Caki2 (cell line): ENCODE measurements at regions not wholly inside any gene's neighbourhood (a gene's known extent, or its start where the extent isn't known, plus 50 kb on each side); places are given as distances from the start of the nearest gene placed in this dataset.

ENCODE experiments used
- DNase-seq: peaks from one replicate; pipeline ENCODE4 v3.0.0-alpha.2; 2015; ENCODE audit warnings: low read depth
- in situ Hi-C: cut with HindIII; loops from 2 replicates; pipeline ENCODE4 v1.10.0; 2016; ENCODE audit warnings: low sequenced_read_pairs, low pct_unique_long_range_greater_than_20kb, mixed read lengths

DNA sequence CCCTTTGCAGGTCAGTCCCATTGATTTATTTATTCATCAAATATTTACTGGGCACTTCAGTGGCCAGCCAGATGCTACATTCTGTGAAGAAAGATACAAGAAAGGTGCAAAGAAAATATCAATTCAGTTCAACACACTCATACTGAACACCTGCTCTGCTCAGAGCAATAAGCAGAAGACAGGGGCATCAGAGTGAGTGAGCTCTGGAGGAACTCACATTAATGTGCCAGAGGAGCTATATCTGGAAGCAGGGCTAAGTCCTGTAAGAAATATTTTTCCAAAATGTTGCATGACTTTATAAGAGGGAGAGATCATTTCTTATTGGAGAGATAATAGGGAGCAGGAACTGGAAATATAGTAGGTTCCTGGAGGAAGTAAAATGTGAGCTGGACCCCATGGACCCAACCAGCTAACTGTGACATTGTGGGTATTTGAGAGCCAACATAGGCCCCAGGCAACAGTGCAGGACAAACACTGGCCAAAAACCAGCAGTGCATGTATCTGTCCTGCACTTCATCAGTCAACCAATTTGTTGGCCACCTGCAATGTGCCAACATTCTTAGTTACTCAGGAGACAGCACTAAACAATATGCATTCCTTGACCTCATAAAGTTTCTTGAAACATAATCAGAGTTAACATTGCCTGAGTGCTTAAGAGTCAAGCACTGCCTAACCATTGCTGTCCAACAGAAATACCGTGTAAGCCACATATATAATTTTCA, 102.7 kb upstream of the PTPRM start:
- in situ Hi-C loops, result no loop called here
- no peak for DNase-seq

DNA sequence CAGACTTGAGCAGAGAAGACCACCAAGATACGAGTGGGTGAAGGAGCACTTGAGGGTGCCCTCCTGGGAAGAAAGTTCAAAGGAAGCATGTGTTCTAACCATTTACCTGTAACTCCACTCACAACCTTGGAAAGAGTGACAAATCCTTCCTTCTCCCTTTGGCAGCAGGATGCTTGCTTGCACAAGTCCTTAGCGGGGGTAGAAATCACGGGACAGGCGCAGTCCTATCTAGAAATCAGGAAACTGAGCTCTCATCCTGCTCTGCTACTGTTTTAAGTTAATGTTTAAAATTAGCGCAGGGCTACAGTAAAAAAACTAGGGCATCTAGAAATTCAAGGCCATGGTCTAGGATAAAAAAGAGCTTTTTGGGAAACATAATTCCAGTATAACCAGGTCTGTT, 100.9 kb upstream of the PTPRM start:
- DNase-seq, result no peak
- in situ Hi-C loops, result no loop called here

DNA sequence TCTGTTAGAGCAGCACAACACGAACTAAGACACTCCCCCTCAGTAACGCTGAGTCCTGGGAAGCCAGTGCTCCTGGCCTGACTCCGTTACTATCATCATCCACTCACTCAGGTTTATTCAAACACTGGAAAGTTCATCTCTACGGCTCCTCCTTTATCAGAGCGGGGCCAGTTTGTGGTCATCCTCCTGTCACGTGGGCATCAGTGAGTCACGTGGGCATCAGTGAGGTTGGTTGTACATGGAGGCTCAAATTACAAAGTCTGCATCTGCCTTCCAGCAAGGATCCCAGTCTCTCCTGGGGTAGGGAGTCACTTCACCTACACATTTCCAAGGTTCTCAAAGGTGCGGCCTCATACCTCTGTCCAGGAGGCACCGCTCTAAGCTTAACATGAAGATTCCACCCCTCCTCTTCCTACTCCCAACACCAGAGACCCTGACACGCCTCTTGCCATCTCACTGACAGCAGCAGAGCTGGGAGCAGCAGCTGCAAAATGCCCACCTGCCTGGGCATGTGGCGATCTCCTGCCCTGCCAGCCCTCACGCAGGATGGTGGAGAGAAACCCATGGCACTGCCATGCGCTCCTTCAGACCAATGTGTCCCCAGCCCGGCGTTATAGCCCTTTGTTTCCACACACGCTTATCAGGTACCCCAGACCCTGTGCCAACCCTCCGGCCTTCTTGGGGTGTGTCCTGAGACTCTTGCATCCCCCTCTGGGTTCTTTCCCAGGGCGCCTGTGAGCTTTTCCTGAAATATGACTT, 99.2 kb upstream of the PTPRM start:
- in situ Hi-C loops, result no loop called here

DNA sequence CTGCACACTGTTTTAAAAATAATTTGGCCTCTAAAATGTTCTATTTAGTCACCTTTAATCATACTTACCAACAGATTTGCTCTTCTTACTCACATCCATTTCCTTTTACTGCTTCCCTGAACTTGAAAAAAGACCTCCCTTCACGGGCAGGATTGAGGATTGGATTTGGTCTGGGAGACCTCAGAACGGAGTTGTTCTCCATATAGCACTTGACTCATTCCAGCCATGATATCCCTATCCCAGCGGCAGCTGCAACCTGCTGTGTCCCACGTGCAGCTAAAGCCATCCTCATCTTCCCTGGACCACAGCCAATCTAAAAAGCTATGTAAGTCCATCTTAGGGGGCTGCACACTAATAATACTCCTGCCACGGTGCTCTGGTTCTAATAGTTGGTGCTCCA, 97.0 kb upstream of the PTPRM start:
- in situ Hi-C loops, result no loop called here
- DNase-seq, result no peak

More for the DNA sequence above, 99.2 kb upstream of the PTPRM start:
- DNase-seq, result peak; percentile 27

DNA sequence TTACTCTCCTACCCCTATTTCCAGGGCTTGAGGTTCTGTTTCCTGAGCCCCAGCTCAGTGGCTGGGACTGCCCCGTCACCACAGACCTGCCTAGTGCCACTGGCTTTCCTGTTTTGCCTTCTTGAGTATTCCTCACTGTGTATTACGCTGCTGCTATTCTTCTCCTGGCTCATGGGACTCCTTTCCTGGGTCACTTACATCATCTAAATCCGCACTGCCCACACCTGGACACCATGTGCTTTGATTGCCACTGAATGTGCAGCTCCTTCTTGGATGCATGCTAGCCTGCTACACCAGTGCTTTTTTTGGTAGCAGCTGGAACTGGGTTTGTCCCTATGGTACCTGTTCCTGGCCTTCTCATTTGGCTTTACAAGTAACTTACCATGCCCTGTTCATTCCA, 96.6 kb upstream of the PTPRM start:
- DNase-seq, result no peak
- in situ Hi-C loops, result no loop called here

DNA sequence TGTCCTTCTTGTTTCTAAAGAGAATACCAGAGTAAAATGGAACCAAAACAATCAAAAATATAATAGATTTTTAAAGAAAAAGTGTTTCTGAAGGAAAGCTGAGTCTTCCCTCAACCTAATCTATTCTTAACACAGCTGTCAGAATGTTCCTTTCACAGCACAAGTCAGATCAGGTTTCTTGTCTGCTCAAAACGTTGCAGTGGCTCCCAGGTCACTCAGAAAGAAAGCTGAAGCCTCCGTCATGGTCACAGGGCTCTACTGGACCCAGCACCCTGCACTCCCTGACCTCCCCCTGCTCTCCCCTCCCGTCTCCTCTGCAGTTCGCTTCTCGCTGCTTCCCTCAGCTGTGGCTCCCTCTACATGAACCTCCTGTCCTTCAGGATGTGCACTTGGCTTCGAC, 90.7 kb upstream of the PTPRM start:
- no peak for DNase-seq
- in situ Hi-C loops, result no loop called here

DNA sequence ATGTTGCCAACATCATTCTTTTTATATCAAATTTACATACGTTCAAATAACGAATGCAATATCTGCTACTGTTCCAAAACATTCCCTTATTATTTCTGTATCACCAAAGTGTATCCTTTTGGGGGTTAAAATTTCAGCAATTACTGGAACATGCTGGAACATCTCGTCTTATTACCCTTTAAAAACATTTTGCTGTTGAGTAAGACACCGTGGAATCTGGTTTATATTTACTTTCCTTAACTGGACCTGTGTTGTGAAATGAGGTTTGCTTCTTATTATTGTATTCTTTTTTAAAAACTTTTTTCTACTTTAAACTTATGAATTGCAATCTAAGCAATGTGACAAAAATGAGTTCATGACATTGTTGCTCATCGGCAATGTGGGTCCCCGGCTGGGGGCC, 87.4 kb upstream of the PTPRM start:
- in situ Hi-C loops, result no loop called here
- DNase-seq, result no peak

DNA sequence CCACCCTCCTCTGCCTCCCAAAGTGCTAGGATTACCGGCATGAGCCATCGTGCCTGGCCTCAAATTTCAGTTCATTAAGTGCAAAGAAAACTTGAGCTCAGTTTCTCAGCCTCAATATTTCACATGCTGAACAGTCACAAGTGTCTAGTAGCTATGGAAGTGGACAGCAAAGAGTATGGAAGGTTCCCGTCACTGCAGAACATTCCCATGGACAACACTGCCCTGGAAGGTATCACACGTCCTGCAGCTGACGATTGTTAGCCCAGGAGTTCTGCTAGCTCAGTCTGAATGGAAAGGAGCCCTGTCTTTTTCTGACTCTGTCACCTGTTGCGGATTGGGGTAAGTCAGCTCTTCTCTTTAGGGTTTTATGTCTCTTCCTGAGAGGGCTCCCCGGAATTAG, 86.2 kb upstream of the PTPRM start:
- in situ Hi-C loops, result no loop called here
- DNase-seq, result no peak

DNA sequence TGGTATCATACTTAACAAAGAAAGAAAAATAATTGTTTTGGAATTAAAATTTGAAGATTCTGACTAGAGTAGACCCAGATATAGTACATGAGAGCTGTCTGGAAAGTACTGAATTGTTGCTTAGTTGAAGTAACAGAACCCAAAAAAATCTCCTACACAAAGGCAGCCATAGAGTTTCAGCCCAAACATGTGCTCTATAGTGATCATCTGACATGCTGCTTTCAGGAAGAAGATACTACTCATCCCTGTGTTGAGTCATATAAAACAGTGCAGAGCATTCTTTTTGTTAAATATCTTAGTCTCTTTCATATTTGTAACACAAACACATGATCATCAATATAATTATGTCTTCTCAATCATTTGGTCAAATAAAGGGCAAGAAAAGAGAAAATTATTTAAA, 84.8 kb upstream of the PTPRM start:
- no peak for DNase-seq
- in situ Hi-C loops, result no loop called here

DNA sequence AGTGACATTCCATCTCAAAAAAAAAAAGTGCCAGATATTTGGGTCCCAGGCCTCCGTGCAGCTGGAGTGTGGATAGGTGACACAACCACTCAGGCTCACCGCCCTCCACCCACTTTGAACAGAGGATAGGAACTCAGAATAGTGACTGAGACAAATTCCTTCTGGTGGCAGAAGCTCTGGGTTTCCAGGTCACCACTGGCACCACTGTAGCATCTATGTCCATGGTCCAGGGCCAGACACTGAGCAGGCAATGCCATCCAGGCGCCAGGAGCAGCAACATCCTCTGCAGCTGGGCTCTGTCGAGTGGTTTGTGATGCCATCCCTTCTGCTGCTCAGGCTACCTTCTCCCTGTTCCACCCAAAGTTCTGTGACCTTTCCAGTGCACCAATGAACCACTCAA, 81.5 kb upstream of the PTPRM start:
- DNase-seq, result no peak
- in situ Hi-C loops, result no loop called here

DNA sequence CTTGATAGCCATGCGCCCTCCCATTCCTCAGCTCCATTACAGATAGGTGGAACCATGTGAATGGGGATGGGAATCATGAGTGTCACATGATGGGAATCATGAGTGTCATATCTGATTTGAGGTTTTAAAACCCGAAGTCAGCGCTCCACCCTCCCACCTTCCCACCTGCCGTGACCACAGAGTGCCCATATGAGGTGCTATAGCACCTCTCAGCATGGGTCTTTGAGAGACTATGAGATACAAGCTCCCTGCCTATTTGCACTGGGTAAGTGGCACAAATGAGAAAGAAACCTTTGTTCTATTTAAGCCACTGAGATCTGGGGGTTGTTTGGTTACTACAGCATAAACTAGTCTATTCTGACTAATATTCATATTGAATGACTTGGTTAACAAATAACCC, 78.5 kb upstream of the PTPRM start:
- in situ Hi-C loops, result no loop called here
- no peak for DNase-seq

DNA sequence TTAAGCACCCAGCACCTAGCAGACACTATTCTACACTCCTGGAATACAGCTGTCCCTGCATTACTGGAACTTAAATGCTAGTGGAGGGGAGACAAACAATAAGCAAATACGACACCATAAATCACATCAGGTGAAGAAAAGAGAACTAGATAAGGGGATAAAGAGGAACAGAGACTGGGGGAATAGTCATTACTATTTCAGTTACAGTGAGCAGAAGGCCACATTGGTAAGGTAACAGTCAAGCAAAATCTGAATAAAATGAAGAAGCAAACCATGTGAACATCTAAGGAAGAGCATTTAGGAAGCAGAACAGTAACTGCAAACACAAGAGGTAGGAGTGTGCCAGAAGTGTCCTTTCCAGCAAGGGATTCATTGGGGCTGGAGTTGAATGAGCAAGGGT, 77.0 kb upstream of the PTPRM start:
- in situ Hi-C loops, result no loop called here
- DNase-seq, result no peak

DNA sequence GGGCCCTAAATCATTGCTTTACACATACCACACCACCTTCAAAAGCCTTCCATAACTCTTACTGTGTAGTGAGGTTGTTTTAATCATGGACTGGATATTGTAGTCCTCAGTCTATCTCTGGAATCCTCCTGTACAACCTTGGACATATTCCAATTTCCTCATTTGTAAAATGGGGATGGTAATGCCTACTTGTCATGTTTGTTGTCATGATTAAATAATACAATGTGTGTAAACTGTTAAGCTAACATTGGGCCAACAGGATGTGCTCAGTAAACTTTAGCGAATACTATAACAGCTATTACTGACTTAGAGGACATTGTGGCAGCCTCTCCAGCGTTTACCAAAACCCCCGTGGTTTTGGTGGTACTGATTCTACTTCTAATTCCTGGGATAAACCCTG, 74.7 kb upstream of the PTPRM start:
- in situ Hi-C loops, result no loop called here

DNA sequence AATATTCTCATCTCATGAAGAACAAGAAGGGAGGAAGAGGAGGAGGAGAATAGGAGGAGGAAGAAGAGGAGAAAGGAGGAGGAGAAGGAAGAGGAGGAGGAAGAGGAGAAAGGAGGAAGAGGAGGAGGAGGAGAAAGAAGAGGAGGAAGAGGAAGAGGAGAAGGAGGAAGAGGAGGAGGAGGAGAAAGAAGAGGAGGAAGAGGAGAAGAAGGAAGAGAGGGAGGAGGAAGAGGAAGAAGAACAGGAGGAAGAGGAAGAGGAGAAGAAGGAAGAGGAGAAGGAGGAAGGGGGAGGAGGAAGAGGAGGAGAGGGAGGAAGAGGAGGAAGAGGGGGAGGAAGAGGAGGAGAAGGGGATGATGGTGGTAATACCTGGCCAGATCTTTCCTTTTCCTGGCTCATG, 70.0 kb upstream of the PTPRM start:
- DNase-seq, result no peak
- in situ Hi-C loops, result no loop called here

More for the DNA sequence above, 74.7 kb upstream of the PTPRM start:
- DNase-seq, result no peak

DNA sequence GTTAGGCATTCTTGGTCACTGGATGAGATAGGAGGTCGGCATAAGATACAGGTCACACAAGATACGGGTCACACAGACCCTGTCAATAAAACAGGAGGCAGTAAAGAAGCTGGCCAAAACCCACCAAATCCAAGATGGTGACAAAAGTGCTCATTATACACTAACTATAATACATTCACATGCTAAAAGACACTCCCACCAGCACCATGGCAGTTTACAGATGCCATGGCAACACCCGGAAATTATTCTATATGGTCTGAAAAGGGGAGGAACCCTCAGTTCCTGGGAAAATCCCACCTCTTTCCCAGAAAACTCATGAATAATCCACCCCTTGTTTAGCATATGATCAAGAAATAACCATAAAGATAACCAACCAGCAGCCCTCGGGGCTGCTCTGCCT, 56.0 kb upstream of the PTPRM start:
- DNase-seq, result no peak
- in situ Hi-C loops, result no loop called here

DNA sequence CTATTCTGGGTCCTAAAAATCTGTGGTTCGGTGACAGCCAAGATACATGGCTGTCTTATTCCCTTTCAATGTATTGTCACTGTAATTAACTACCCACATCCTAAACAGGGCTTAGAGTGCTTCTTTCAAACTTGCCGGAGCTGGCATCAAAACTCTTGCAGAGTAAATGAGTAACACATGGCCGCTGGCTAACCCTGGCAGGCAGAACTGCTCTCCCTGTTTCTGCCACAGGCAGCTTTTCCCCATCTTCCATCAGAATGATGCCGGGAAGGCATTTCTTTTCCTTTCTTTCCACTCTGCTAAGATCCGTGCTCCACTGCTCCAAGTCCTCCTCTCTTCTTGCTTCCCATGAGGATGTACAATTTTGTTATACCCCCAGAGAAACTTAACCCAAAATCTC, 54.8 kb upstream of the PTPRM start:
- in situ Hi-C loops, result no loop called here
- DNase-seq, result no peak

DNA sequence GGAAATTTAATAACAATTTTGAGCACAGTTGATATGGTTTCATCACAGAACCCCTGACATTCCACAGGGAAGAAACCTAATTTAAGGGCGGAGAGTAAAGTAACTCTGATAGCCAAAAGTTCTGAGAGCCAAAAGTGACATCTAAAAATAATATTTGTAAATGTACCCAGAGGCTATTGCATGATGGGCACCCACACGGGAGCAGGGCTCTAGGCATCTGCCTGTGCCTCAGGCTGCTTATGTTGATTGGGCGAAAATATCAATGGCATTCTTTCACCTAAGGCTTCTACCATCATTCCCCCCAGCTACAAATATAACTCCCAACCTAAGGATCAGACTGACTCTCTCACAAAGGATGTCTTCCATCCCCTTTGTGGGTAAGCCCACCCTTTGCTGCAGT, 54.1 kb upstream of the PTPRM start:
- in situ Hi-C loops, result no loop called here
- no peak for DNase-seq

DNA sequence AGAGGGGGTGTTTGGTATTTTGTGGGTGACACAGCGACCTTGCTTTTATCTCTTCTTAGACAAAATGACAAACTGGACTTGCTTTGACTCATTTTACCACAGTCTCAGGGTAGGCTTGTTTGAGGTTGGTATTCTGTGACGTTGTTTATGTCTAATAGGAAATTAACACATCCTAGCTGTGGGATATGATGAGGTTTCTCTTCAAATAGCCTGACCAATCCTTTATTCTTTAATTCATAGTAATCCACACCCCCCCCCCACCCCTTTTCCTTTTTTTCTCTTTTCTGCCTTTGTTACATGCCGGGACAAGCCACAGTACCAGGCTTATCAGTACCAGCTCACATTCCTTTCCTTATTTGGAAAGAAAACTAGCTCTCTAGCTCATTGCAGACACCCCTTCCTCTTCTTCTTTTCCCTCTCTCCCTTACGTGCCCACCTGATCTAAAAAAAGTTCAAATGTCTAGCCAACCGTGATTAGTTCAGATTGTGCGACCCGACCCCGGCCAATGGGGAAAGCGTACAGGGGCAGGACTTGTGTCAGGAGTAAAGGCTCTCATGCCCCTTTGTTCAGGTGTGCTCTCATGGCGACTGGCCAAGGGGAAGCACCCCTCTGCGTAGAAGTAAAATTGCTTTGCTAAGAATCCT, 52.2 kb upstream of the PTPRM start:
- no peak for DNase-seq
- in situ Hi-C loops, result no loop called here

DNA sequence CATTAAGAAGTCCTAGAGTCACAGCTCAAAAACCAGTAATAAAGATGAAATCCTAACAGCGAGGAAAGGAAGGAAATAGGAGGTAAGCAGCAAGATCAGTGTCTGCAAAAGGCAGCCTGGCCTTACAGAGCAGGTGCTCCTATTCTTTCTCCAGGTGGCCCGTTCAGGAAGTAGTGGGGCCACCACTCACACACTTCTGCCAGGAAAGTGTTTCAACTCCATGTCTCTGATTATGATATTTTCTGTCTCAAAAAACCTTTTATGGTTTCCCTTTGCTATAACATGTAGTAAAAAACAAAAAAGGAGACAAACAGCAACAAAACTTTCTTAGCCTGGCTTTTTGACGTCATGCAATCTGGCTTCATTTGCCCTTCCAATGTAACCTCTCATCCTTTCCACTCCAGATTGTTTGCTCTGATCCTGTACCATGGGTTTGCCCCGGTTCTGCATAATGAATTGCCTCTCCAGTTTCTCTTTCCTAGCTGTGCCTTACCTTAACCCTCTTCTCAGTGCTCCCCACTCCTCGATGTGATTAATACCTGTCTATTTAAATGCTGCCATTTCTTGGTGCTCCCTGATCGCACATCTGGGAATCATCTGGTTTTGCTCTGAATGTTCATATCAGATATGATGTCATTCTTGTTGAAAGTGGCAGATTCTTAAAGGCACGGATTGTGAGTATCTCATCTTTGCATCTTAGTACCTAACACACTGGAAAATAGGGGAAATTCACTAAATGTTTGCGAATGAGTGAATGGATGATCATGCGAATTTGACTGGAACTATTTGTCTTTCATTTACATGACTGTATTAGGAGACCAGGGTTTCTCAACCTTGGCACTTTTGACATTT, 50.6 kb upstream of the PTPRM start:
- in situ Hi-C loops, result no loop called here
- DNase-seq, result no peak
